ENCODE measurements at regions not wholly inside any gene's neighbourhood (a gene's known extent, or its start where the extent isn't known, plus 50 kb on each side); places are given as distances from the start of the nearest gene placed in this dataset.

DNA sequence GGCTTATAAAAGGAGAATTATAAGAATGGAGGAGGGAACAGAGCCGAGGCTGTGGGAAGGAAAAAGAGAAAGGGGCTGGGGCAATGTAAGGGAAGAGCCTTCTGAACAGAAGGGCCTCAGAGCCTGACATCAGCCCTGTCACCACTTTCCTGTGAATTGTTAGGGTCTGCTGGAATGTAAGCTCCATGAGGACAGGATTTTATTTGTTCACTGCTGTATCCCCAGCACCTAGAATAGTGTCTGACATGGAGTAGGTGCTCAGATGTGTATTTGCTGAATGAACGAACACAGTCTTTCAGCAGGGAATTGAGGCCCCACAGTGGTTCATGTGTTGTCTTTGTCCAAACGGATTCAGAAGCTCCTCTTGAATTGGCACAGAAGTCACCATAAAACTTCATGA lies 251.5 kb downstream of the OPA1 start:
- no peak for TF ChIP-seq EZH2 (IDR thresholded peaks at IDR 0.05; ENCODE audit: low read depth, unreplicated experiment)
- no peak for TF ChIP-seq ZNF114 (CRISPR knock-in tag; IDR thresholded peaks at IDR 0.05)
- TF ChIP-seq EZH2phosphoT487 (IDR thresholded peaks at IDR 0.05; ENCODE audit: unreplicated experiment) = no peak
- TF ChIP-seq, protein P1, sequence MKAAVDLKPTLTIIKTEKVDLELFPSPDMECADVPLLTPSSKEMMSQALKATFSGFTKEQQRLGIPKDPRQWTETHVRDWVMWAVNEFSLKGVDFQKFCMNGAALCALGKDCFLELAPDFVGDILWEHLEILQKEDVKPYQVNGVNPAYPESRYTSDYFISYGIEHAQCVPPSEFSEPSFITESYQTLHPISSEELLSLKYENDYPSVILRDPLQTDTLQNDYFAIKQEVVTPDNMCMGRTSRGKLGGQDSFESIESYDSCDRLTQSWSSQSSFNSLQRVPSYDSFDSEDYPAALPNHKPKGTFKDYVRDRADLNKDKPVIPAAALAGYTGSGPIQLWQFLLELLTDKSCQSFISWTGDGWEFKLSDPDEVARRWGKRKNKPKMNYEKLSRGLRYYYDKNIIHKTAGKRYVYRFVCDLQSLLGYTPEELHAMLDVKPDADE (IDR thresholded peaks at IDR 0.05) = no peak
- TF ChIP-seq, protein P2, sequence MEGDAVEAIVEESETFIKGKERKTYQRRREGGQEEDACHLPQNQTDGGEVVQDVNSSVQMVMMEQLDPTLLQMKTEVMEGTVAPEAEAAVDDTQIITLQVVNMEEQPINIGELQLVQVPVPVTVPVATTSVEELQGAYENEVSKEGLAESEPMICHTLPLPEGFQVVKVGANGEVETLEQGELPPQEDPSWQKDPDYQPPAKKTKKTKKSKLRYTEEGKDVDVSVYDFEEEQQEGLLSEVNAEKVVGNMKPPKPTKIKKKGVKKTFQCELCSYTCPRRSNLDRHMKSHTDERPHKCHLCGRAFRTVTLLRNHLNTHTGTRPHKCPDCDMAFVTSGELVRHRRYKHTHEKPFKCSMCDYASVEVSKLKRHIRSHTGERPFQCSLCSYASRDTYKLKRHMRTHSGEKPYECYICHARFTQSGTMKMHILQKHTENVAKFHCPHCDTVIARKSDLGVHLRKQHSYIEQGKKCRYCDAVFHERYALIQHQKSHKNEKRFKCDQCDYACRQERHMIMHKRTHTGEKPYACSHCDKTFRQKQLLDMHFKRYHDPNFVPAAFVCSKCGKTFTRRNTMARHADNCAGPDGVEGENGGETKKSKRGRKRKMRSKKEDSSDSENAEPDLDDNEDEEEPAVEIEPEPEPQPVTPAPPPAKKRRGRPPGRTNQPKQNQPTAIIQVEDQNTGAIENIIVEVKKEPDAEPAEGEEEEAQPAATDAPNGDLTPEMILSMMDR (conservative IDR thresholded peaks at IDR 0.05; ENCODE audit: low read depth in 2 of 2) = no peak
- TF ChIP-seq JUNB (IDR thresholded peaks at IDR 0.05; ENCODE audit: unreplicated experiment) = no peak
- no peak for DNase-seq (ENCODE audit: low spot score)
- Histone ChIP-seq H3K4me2 (no peak overlapping the region), H4K20me1 (replicated peaks; ENCODE audit: insufficient read depth) (no peaks in the 10 kb centered on the region), H3K27me3 (ENCODE audit: insufficient read depth) (no peaks in the 10 kb centered on the region), H3K4me3 (no peak overlapping the region), H3K79me2 (replicated peaks; ENCODE audit: insufficient read depth) (no peaks in the 10 kb centered on the region), H3K4me1 (ENCODE audit: insufficient read depth) (peaks cover 6% of the 10 kb centered on the region; the same call in 1 of the 2 replicates), H3F3A (replicated peaks; ENCODE audit: low read depth) (no peaks in the 10 kb centered on the region), H3K36me3 (ENCODE audit: insufficient read depth) (no peaks in the 10 kb centered on the region), H3K27ac (ENCODE audit: low read depth) (no peak overlapping the region), H2AFZ (peak overlapping the region; percentile 59; the same call in 1 of the 2 replicates), H3K9me2 (ENCODE audit: insufficient read depth) (no peaks in the 10 kb centered on the region)
- Mint-ChIP-seq H3K27me3 (ENCODE audit: insufficient read depth, low read depth, poor library complexity) (peaks cover 16% of the 10 kb centered on the region), H3K9me3 (peaks cover 6% of the 10 kb centered on the region; the same call in 1 of the 3 replicates), H3K4me1 (peaks cover 19% of the 10 kb centered on the region; the same call in 2 of the 3 replicates), H3K36me3 (ENCODE audit: low read depth) (no peaks in the 10 kb centered on the region), H3K4me3 (no peak overlapping the region), H3K27ac (no peak overlapping the region)
- ATAC-seq = no peak

DNA sequence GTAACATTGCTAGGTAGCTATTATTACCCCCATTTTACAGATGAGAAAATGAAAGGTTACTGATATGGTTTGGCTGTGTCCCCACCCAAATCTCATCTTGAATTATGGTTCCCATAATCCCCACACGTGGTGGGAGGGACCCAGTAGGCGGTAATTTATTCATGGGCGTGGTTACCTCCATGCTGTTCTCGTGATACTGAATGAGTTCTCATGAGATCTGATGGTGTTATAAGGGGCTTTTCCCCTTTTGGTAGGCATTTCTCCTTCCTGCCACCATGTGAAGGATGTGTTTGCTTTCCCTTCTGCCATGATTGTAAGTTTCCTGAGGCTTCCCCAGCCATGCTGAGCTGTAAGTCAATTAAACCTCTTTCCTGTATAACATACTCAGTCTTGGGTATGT lies 252.1 kb downstream of the OPA1 start:
- Mint-ChIP-seq H3K4me3 (no peak overlapping the region), H3K4me1 (peaks cover 19% of the 10 kb centered on the region; the same call in 2 of the 3 replicates), H3K27ac (no peak overlapping the region), H3K36me3 (ENCODE audit: low read depth) (no peaks in the 10 kb centered on the region), H3K27me3 (ENCODE audit: insufficient read depth, low read depth, poor library complexity) (peaks cover 16% of the 10 kb centered on the region), H3K9me3 (peaks cover 9% of the 10 kb centered on the region; the same call in 1 of the 3 replicates)
- DNase-seq (ENCODE audit: low spot score) (no peak), ATAC-seq (no peak)
- Histone ChIP-seq H3K79me2 (replicated peaks; ENCODE audit: insufficient read depth) (no peaks in the 10 kb centered on the region), H3K36me3 (ENCODE audit: insufficient read depth) (no peaks in the 10 kb centered on the region), H2AFZ (no peak overlapping the region), H3K27ac (ENCODE audit: low read depth) (no peak overlapping the region), H3K4me1 (ENCODE audit: insufficient read depth) (peaks cover 6% of the 10 kb centered on the region; the same call in 1 of the 2 replicates), H3K9me2 (ENCODE audit: insufficient read depth) (no peaks in the 10 kb centered on the region), H3K4me2 (no peak overlapping the region), H3K27me3 (ENCODE audit: insufficient read depth) (no peaks in the 10 kb centered on the region), H3F3A (replicated peaks; ENCODE audit: low read depth) (no peaks in the 10 kb centered on the region), H3K4me3 (no peak overlapping the region), H4K20me1 (replicated peaks; ENCODE audit: insufficient read depth) (no peaks in the 10 kb centered on the region)
- TF ChIP-seq ZNF331 (CRISPR knock-in tag; IDR thresholded peaks at IDR 0.05; ENCODE audit: low read depth) (no peak), ZNF114 (CRISPR knock-in tag; IDR thresholded peaks at IDR 0.05) (no peak), JUNB (IDR thresholded peaks at IDR 0.05; ENCODE audit: unreplicated experiment) (no peak)
- TF ChIP-seq, protein P3, sequence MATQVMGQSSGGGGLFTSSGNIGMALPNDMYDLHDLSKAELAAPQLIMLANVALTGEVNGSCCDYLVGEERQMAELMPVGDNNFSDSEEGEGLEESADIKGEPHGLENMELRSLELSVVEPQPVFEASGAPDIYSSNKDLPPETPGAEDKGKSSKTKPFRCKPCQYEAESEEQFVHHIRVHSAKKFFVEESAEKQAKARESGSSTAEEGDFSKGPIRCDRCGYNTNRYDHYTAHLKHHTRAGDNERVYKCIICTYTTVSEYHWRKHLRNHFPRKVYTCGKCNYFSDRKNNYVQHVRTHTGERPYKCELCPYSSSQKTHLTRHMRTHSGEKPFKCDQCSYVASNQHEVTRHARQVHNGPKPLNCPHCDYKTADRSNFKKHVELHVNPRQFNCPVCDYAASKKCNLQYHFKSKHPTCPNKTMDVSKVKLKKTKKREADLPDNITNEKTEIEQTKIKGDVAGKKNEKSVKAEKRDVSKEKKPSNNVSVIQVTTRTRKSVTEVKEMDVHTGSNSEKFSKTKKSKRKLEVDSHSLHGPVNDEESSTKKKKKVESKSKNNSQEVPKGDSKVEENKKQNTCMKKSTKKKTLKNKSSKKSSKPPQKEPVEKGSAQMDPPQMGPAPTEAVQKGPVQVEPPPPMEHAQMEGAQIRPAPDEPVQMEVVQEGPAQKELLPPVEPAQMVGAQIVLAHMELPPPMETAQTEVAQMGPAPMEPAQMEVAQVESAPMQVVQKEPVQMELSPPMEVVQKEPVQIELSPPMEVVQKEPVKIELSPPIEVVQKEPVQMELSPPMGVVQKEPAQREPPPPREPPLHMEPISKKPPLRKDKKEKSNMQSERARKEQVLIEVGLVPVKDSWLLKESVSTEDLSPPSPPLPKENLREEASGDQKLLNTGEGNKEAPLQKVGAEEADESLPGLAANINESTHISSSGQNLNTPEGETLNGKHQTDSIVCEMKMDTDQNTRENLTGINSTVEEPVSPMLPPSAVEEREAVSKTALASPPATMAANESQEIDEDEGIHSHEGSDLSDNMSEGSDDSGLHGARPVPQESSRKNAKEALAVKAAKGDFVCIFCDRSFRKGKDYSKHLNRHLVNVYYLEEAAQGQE (IDR thresholded peaks at IDR 0.05; ENCODE audit: unreplicated experiment) = no peak
- TF ChIP-seq, protein P1 (IDR thresholded peaks at IDR 0.05) = no peak
